Mesenchymal stem cell (in vitro differentiated cells and primary cell): ENCODE measurements at regions not wholly inside any gene's neighbourhood (a gene's known extent, or its start where the extent isn't known, plus 50 kb on each side); places are given as distances from the start of the nearest gene placed in this dataset.
A peak's percentile ranks its signal among the peaks of the same experiment; 100 is the strongest.

ENCODE experiments used
- DNase-seq: peaks from one replicate; pipeline ENCODE4 v3.0.0-alpha.2; 2013
- H2AFZ ChIP-seq: one replicate; pipeline ENCODE4 v1.6.1; 2013; ENCODE audit warnings: low read depth, mild to moderate bottlenecking, control low read depth, inconsistent platforms, low read length, moderate library complexity
- H2AK5ac ChIP-seq: 2 replicates; pipeline ENCODE4 v1.6.1; 2013; ENCODE audit warnings: low read length, moderate library complexity, mild to moderate bottlenecking, inconsistent platforms; ENCODE audit not compliant: severe bottlenecking
- H2BK120ac ChIP-seq: one replicate; pipeline ENCODE4 v1.6.1; 2013; ENCODE audit warnings: low read depth, mild to moderate bottlenecking, inconsistent platforms, low read length, moderate library complexity
- H2BK12ac ChIP-seq, 2 experiments: one replicate each; pipeline ENCODE4 v1.6.1; 2013; ENCODE audit warnings: inconsistent platforms in 2 of 2, low read length in 2 of 2, mild to moderate bottlenecking in 2 of 2, moderate library complexity in 2 of 2, control low read depth in 1 of 2
- H2BK15ac ChIP-seq: one replicate; pipeline ENCODE4 v1.6.1; 2013; ENCODE audit warnings: mild to moderate bottlenecking, low read depth, inconsistent platforms; ENCODE audit not compliant: poor library complexity, severe bottlenecking
- H2BK5ac ChIP-seq: 2 replicates; pipeline ENCODE4 v1.6.1; 2013; ENCODE audit warnings: low read depth, mild to moderate bottlenecking, low read length, control low read depth, inconsistent platforms; ENCODE audit not compliant: poor library complexity, severe bottlenecking
- H3K14ac ChIP-seq, 2 experiments: one replicate each; pipeline ENCODE4 v1.6.1; 2013; ENCODE audit warnings: inconsistent platforms in 2 of 2, low read length in 2 of 2, control low read depth in 1 of 2, mild to moderate bottlenecking in 1 of 2, moderate library complexity in 1 of 2
- H3K18ac ChIP-seq, 2 experiments: one replicate each; pipeline ENCODE4 v1.6.1; 2013; ENCODE audit warnings: inconsistent platforms in 2 of 2, low read length in 2 of 2, control low read depth in 1 of 2, low read depth in 1 of 2, mild to moderate bottlenecking in 1 of 2
- H3K23ac ChIP-seq, 2 experiments: one replicate each; pipeline ENCODE4 v1.6.1; 2013; ENCODE audit warnings: inconsistent platforms in 2 of 2, low read length in 2 of 2, mild to moderate bottlenecking in 2 of 2, moderate library complexity in 2 of 2, control low read depth in 1 of 2
- H3K27ac ChIP-seq: 2 replicates; pipeline ENCODE4 v1.5.1; 2013; ENCODE audit warnings: mild to moderate bottlenecking, moderate library complexity, low read length, control low read depth, inconsistent platforms; ENCODE audit not compliant: poor library complexity, severe bottlenecking
- H3K27me3 ChIP-seq, 2 experiments: 2 replicates each; pipeline versions ENCODE4 v1.6.1 to v1.7.0; 2013; ENCODE audit warnings: low read length in 2 of 2, mild to moderate bottlenecking in 2 of 2, moderate library complexity in 2 of 2, control low read depth in 1 of 2, inconsistent platforms in 1 of 2; ENCODE audit not compliant: control insufficient read depth in 1 of 2, insufficient read depth in 1 of 2
- H3K36me3 ChIP-seq, 2 experiments: 2 replicates each; pipeline versions ENCODE4 v1.6.1 to v1.7.0; 2013; ENCODE audit warnings: low read length in 2 of 2, control low read depth in 1 of 2, inconsistent platforms in 1 of 2, low read depth in 1 of 2, mild to moderate bottlenecking in 1 of 2; ENCODE audit not compliant: insufficient read depth in 2 of 2, control insufficient read depth in 1 of 2
- H3K4ac ChIP-seq, 2 experiments: one replicate each; pipeline ENCODE4 v1.6.1; 2013; ENCODE audit warnings: inconsistent platforms in 2 of 2, low read length in 2 of 2, mild to moderate bottlenecking in 2 of 2, moderate library complexity in 2 of 2, control low read depth in 1 of 2, low read depth in 1 of 2
- H3K4me1 ChIP-seq: 2 replicates; pipeline ENCODE4 v1.6.1; 2013; ENCODE audit warnings: low read depth, low read length, control low read depth; ENCODE audit not compliant: control insufficient read depth, insufficient read depth
- H3K4me2 ChIP-seq: 2 replicates; pipeline ENCODE4 v1.6.1; 2013; ENCODE audit warnings: low read length, mild to moderate bottlenecking, inconsistent platforms; ENCODE audit not compliant: poor library complexity, severe bottlenecking
- H3K4me3 ChIP-seq, 2 experiments: 2 replicates each; pipeline versions ENCODE4 v1.5.1 to v1.7.0; 2013; ENCODE audit warnings: low read length in 2 of 2, mild to moderate bottlenecking in 2 of 2, control low read depth in 1 of 2, low read depth in 1 of 2; ENCODE audit not compliant: insufficient read depth in 1 of 2
- H3K79me1 ChIP-seq: replicated peaks from 2 replicates; pipeline ENCODE4 v1.6.1; 2013; ENCODE audit warnings: mild to moderate bottlenecking, control low read depth, low read length, inconsistent platforms; ENCODE audit not compliant: poor library complexity, severe bottlenecking
- H3K9ac ChIP-seq: 2 replicates; pipeline ENCODE4 v1.7.0; 2013; ENCODE audit warnings: mild to moderate bottlenecking, low read length, moderate library complexity
- H3K9me3 ChIP-seq: 2 replicates; pipeline ENCODE4 v1.7.0; 2013; ENCODE audit warnings: mild to moderate bottlenecking, low read length; ENCODE audit not compliant: control insufficient read depth
- H4K8ac ChIP-seq: one replicate; pipeline ENCODE4 v1.6.1; 2013; ENCODE audit warnings: inconsistent platforms, mild to moderate bottlenecking, low read length, moderate library complexity
- H4K91ac ChIP-seq: one replicate; pipeline ENCODE4 v1.6.1; 2013; ENCODE audit warnings: mild to moderate bottlenecking, low read length, inconsistent platforms
- WGBS: methylation state at CpG from one replicate; pipeline ENCODE4 v1.1.7; 2013; ENCODE audit warnings: mixed read lengths; 5-methylcytosine and 5-hydroxymethylcytosine counted together

DNA sequence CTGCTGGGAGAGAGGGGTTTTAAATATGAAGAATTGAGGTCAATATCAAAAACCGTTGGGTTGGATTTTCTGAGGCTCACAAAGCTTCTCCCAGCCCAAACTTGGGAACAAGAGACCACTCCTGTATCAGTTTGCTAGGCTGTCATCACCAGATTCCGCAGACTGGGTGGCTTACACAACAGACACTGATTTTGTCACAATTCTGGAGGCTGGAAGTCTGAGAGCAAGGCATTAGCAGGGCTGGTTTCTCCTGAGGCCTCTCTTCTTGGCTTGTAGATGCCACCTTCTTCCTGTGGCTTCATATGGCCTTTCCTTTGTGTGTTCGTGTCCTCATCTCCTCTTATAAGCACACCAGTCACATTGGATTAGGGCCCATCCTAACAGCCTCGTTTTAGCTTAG, 122.9 kb upstream of the COPS8 start:
- DNase-seq = no peak
- Histone ChIP-seq H3K9me3 (no peaks in the 10 kb centered on the region), H2AFZ (no peak overlapping the region), H4K8ac (no peak overlapping the region), H4K91ac (no peak overlapping the region), H2AK5ac (no peak overlapping the region), H3K27me3 (no peaks in the 10 kb centered on the region), H3K18ac (no peak overlapping the region), H2BK120ac (no peak overlapping the region), H3K14ac (no peak overlapping the region), H3K4me3 (no peak overlapping the region), H3K36me3 (no peaks in the 10 kb centered on the region), H3K27ac (no peak overlapping the region), H3K4me2 (no peak overlapping the region), H2BK5ac (no peak overlapping the region), H2BK15ac (no peak overlapping the region), H3K79me1 (no peaks in the 10 kb centered on the region), H3K9ac (no peak overlapping the region), H2BK12ac (no peak overlapping the region), H3K23ac (no peak overlapping the region), H3K4me1 (no peaks in the 10 kb centered on the region), H3K4ac (no peak overlapping the region)
- WGBS = 100% methylated on average over 3 of the region's 4 CpGs

GRCh38 chr2:236963631-236964182, 122.0 kb upstream of the COPS8 start:
- no peaks in the 10 kb centered on the region for H3K79me1 ChIP-seq

DNA sequence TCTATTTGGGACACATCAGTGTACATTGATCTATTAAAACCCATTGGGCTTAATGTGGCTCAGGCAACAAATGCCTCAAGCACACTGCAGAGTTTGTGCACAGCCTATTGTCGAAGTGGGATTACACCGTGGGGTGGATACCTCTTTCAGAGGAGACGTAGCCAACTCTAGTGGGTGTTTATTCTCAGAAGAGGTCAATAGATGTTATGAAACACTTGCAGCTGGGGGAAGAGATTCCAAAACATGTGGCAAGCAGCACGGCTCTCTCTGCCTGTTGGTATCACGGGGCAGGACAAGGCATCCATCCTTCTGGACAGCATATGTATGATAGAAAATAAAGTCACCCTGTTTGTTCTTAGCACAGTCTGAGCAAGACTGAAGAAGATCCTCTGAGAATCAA, 121.4 kb upstream of the COPS8 start:
- H3K9me3 ChIP-seq = no peaks in the 10 kb centered on the region
- WGBS = 82% methylated on average over 5 of the region's 5 CpGs
- H3K18ac ChIP-seq = no peak overlapping the region

More at GRCh38 chr2:236963631-236964182, 122.0 kb upstream of the COPS8 start:
- no peak overlapping the region for H3K18ac ChIP-seq
- H3K4me3 ChIP-seq = no peak overlapping the region
- no peak overlapping the region for H3K27ac ChIP-seq
- no peak overlapping the region for H3K4me2 ChIP-seq
- H4K91ac ChIP-seq = no peak overlapping the region
- no peaks in the 10 kb centered on the region for H3K9me3 ChIP-seq
- DNase-seq = no peak
- H2BK120ac ChIP-seq = no peak overlapping the region
- H2BK15ac ChIP-seq = no peak overlapping the region
- WGBS = 83% methylated on average over 7 of the region's 7 CpGs
- no peaks in the 10 kb centered on the region for H3K27me3 ChIP-seq
- H4K8ac ChIP-seq = no peak overlapping the region
- no peak overlapping the region for H3K9ac ChIP-seq
- H2BK5ac ChIP-seq = no peak overlapping the region
- H2AFZ ChIP-seq = no peak overlapping the region
- no peak overlapping the region for H2AK5ac ChIP-seq
- no peak overlapping the region for H3K23ac ChIP-seq
- H3K14ac ChIP-seq = no peak overlapping the region
- no peak overlapping the region for H2BK12ac ChIP-seq
- no peaks in the 10 kb centered on the region for H3K4me1 ChIP-seq
- no peaks in the 10 kb centered on the region for H3K36me3 ChIP-seq
- no peak overlapping the region for H3K4ac ChIP-seq

DNA sequence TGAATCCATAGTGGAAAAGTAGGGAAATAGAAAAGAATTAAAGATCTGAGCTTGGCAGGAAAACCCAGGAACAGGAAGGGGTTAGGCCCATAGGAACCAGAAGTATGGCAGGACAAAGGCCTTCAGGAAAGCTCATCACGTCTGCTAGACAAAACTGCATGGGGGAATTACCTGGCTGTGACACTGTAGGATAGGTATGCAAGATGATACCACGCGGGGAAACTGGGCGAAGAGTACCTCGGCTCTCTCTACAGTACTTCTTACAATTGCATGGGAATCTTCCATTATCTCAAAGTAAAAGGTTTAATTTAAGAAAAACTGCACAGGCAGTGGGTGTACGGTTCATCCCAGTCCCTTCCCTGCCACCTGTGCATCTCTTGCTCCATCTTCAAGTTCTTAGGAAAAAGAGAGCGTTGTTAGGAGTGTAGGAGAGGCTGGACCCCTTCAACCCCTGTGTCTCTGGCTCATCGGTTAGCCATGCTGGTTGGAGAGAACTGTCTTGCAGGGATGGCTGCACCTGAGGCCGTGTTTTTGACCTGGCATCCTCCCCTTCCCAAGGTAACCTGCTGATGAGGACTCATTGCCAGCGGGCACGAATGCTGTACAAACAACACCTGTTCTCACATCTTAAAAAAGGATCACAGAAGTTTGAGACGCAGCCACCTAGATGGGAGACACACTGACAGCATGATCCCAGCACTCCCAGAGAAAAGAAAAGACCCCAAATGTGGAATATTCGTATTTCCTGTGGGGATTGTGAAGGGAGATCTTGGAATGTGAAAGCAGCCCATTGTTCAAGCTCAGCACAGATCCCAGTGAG, 120.5 kb upstream of the COPS8 start:
- Histone ChIP-seq H3K18ac (no peak overlapping the region), H3K14ac (no peak overlapping the region), H2AK5ac (no peak overlapping the region), H3K4me2 (no peak overlapping the region), H3K36me3 (no peaks in the 10 kb centered on the region), H3K4me1 (no peaks in the 10 kb centered on the region), H2BK15ac (no peak overlapping the region), H3K4ac (no peak overlapping the region), H2BK120ac (no peak overlapping the region), H3K9me3 (no peaks in the 10 kb centered on the region), H2BK5ac (no peak overlapping the region), H3K79me1 (no peaks in the 10 kb centered on the region), H3K4me3 (no peak overlapping the region), H4K91ac (no peak overlapping the region), H3K23ac (no peak overlapping the region), H3K27me3 (peaks cover 0 to 3% of the 10 kb centered on the region in 2 experiments), H2BK12ac (no peak overlapping the region), H3K27ac (no peak overlapping the region), H2AFZ (no peak overlapping the region), H3K9ac (no peak overlapping the region), H4K8ac (no peak overlapping the region)
- 91% methylated on average over 9 of the region's 13 CpGs for WGBS
- no peak for DNase-seq

More for the DNA sequence above, 121.4 kb upstream of the COPS8 start:
- Histone ChIP-seq H2BK120ac (no peak overlapping the region), H3K4me2 (no peak overlapping the region), H3K23ac (no peak overlapping the region), H3K4me3 (no peak overlapping the region), H2BK12ac (no peak overlapping the region), H3K27me3 (no peaks in the 10 kb centered on the region), H2BK15ac (no peak overlapping the region), H4K8ac (no peak overlapping the region), H3K27ac (no peak overlapping the region), H3K9ac (no peak overlapping the region), H3K36me3 (no peaks in the 10 kb centered on the region), H4K91ac (no peak overlapping the region), H2BK5ac (no peak overlapping the region), H2AFZ (no peak overlapping the region), H3K4ac (no peak overlapping the region), H3K14ac (no peak overlapping the region), H3K79me1 (no peaks in the 10 kb centered on the region), H3K4me1 (no peaks in the 10 kb centered on the region), H2AK5ac (no peak overlapping the region)
- DNase-seq = peak; percentile 22
